ENCODE measurements at regions not wholly inside any gene's neighbourhood (a gene's known extent, or its start where the extent isn't known, plus 50 kb on each side); places are given as distances from the start of the nearest gene placed in this dataset.

- no peak for DNase-seq
Observed at GRCh38 chr12:24600996-24601395, 347.9 kb downstream of the BCAT1 start.

GRCh38 chr12:24600551-24600950, 348.4 kb downstream of the BCAT1 start:
- no peak for DNase-seq

- no peak for DNase-seq
Observed at GRCh38 chr12:24599736-24600135, 349.2 kb downstream of the BCAT1 start.

DNA sequence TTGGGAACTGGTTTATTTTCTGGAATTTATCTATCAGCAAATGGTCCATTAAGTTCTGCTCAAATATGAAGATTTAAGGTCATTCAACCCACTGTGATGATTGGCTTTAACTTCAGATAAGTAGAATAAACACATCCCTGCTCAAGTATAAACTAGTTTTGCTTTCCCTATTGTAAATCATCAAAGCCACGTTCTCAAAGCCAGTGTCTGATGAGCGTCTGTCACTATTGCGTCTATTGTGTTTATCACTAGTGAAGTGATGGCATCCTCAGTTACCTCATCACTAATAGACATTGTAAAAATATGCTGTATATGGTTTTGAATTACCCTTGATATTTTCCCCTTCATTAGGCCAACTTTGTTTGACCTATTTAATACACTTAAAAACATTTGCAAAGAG, 351.3 kb downstream of the BCAT1 start:
- DNase-seq: no peak

DNA sequence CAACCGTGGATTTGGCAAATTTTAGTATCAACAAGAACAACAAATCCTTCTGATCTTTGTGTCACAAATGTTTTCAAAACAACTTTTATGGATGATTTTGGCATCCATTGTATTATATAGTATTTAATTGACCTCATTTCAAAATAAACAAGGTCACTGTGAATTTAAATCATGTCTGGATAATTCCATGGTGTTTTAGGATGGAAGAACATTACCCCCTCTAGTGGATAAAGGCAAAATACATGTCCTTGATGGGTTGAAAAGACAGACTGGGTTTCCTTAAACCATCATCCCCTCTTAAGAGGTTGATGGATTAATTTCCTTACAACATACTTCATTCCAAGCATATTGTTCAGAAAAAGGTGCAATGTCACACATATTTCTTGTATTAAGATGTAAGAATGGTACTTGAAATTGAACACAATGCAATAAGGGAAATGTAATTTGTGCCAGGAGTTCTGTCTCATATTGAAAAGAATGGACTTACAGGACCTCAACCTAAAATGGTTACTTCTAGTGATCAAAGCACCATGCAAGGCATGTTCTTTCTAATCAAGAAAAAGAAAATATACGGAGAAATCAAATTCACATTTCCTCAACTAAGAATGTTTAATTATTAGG, 352.0 kb downstream of the BCAT1 start:
- DNase-seq: no peak

GRCh38 chr12:24595652-24596235, 353.2 kb downstream of the BCAT1 start:
- no peak for DNase-seq

- DNase-seq: no peak
Observed at GRCh38 chr12:24591715-24592440, 357.0 kb downstream of the BCAT1 start.

DNA sequence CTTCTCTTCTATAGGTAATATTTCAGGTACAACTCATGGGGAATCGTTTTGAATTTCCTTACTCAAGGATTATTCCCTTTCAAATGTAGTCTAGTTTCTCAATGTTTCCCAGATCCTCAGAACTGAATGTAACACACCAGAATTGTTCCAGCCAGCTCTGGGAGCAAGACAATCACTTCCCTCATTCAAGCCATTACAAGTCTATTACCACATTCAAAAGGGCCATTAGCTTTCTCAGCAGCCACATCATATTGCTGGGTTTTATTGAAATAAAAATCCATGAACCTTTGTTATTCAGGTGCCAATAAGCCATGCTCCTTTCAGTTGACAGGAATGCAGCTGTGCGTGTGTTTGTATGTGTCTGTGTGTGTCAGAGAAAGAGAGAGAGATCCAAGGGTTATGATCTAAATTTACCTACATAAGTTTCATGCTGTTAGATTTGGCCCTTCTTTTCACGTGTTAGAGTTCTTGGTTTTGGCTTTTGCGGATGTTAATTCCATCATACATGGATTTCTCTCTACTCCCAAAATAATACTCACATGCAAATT, 357.7 kb downstream of the BCAT1 start:
- no peak for DNase-seq

GRCh38 chr12:24586293-24586692, 362.6 kb downstream of the BCAT1 start:
- no peak for DNase-seq

GRCh38 chr12:24584032-24584675, 364.7 kb downstream of the BCAT1 start:
- DNase-seq: no peak

- no peak for DNase-seq
Observed at GRCh38 chr12:24582954-24583601, 365.8 kb downstream of the BCAT1 start.

DNA sequence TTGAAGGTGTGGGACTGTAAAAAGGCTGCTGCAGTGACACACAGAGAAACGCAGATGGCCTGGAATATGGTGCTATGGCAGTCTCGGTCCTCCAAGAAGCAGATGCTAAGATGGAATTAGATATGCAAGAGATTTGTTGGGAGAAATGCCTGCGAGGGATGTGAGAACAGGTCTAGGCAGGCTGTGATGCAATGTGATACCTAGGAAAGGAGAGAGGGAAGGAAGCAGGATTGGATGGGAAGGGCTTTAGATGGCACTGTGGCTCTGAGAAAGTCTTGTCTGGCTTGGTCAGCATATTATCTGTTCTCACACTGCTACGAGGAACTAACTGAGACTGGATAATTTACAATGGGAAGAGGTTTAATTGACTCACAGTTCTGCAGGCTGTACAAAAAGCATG, 374.4 kb downstream of the BCAT1 start:
- DNase-seq: no peak

- no peak for DNase-seq
Observed at GRCh38 chr12:24573621-24574020, 375.3 kb downstream of the BCAT1 start.

GRCh38 chr12:24565300-24565699, 383.6 kb downstream of the BCAT1 start:
- DNase-seq: no peak

DNA sequence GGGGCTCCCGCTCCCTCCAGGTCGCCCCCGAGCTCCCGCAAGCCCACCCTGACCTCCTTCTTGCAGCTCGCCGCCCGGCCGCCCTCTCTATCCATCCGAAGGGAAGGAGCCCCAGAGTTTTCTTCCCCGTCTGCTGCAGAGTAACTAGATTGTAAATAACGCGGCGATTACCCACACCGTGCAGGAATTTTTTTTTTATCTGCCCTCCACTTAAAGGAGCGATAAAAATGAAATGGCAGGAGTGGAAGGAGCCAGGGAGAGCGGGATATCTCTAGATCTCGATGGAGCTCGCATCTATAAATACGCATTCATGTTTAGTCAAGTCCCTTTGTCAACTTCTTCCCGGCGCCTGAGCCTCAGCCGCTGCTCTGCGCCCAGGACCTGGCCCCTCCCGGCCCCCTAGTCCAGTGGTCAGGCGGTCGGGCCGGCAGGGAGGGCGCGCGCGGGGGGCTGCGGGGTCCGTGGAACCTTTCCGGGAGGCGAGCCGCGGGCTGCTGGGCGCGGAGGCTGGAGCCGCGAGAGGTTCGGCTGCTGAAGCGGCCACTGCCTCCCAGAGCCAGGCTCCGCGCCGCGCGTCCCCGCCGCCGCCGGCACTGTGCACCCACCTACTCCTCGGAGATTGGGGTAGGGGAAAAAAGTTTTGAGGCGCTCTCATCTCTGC, 386.0 kb downstream of the BCAT1 start:
- peak; percentile 65 for DNase-seq

GRCh38 chr12:24561882-24562770, 386.8 kb downstream of the BCAT1 start:
- peak; percentile 56 for DNase-seq

DNA sequence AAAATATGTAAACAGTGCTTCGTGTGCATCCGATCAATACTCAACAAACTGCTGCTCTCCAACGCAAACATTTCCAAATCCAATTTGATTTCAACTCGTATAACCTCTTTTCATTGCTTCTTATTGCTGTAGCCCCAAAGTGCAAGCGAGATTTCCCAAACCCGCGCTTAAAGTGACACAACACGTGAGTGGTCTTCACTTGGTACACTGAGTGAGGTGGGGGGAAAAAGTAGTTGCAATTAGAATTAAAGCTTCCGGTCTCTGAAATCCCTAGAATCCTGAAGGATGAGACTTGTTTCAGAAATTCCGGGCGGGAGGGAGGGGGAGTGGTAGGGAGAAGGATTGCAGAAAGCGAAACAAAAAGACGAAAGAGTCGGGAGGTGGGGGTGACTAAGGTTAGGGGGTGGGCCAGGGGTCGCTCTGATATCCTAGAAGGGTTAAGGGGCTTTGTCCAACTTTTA, 387.5 kb downstream of the BCAT1 start:
- no peak for DNase-seq

- no peak for DNase-seq
Observed at GRCh38 chr12:24560831-24561271, 388.1 kb downstream of the BCAT1 start.

DNA sequence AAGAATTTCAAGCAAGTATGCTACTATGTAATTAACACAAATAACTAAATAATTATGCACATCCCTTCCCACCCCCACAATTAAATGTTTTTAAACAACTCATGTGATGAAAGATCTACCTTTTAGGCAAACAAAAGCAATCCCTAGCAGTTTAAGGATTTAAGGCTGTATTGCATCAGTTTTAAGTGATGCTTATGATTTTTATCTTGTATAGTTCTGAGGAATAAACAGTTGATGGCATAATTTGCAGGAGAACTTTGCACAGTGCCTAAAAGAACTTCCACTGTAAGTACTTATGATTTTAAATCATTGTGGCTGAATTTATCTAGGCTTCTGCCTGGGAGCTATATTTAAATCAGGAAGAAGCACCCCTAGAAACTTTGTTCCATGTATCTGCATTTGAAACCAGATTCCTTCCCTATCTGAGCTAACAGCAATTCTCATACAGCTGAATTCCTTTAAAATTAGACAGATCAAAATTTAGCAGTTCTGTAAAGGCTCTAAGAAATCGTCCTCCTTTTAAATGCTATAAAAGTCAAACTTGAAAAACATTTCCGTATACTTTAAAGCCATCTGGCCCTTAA, 388.6 kb downstream of the BCAT1 start:
- no peak for DNase-seq

GRCh38 chr12:24557738-24558137, 391.2 kb downstream of the BCAT1 start:
- DNase-seq: no peak

GRCh38 chr12:24555730-24556129, 393.2 kb downstream of the BCAT1 start:
- no peak for DNase-seq
